ENCODE measurements at regions not wholly inside any gene's neighbourhood (a gene's known extent, or its start where the extent isn't known, plus 50 kb on each side); places are given as distances from the start of the nearest gene placed in this dataset.

GRCh38 chr3:193052354-193053045, 134.8 kb upstream of the MB21D2 start (continued):
- TF ChIP-seq ZNF281 (CRISPR knock-in tag; IDR thresholded peaks at IDR 0.05), result no peak

- Mint-ChIP-seq H3K4me1 (peaks cover 13% of the 10 kb centered on the region), H3K36me3 (no peaks in the 10 kb centered on the region), H3K27ac (no peak overlapping the region), H3K4me3 (no peak overlapping the region), H3K9me3 (no peaks in the 10 kb centered on the region), H3K27me3 (ENCODE audit: low read depth) (no peaks in the 10 kb centered on the region)
- POLR2A ChIA-PET, result no interaction called here
- DNase-seq (ENCODE audit: low spot score) (no peak), ATAC-seq (no peak)
- CTCF ChIA-PET, result interaction anchor here (0.6 kb wide), 1 partner anchor 217 kb away, joined by 4 read pairs; no protein-coding TSS in a partner anchor
- TF ChIP-seq ZNF281 (CRISPR knock-in tag; IDR thresholded peaks at IDR 0.05) (no peak), TEAD1 (CRISPR knock-in tag; IDR thresholded peaks at IDR 0.05) (no peak), NFE2L1 (CRISPR knock-in tag; IDR thresholded peaks at IDR 0.05) (no peak), PRRX2 (CRISPR knock-in tag; IDR thresholded peaks at IDR 0.05) (no peak), ZSCAN18 (CRISPR knock-in tag; IDR thresholded peaks at IDR 0.05) (no peak), ARID4B (CRISPR knock-in tag; IDR thresholded peaks at IDR 0.05; ENCODE audit: borderline replicate concordance) (no peak), E2F4 (CRISPR knock-in tag; IDR thresholded peaks at IDR 0.05; ENCODE audit: borderline replicate concordance, low read depth) (no peak), FOXP4 (CRISPR knock-in tag; IDR thresholded peaks at IDR 0.05) (no peak), PREB (CRISPR knock-in tag; IDR thresholded peaks at IDR 0.05; ENCODE audit: borderline replicate concordance) (no peak), SMAD3 (CRISPR knock-in tag; IDR thresholded peaks at IDR 0.05; ENCODE audit: borderline replicate concordance) (no peak), CTCF (IDR thresholded peaks at IDR 0.05) (no peak), ZNF138 (CRISPR knock-in tag; conservative IDR thresholded peaks at IDR 0.05) (no peak), NR3C1 (CRISPR knock-in tag; conservative IDR thresholded peaks at IDR 0.05; ENCODE audit: low read depth) (no peak), EMX1 (CRISPR knock-in tag; IDR thresholded peaks at IDR 0.05) (no peak), TP53 (CRISPR knock-in tag; IDR thresholded peaks at IDR 0.05) (no peak), NR1H2 (CRISPR knock-in tag; IDR thresholded peaks at IDR 0.05) (no peak), HMGA2 (CRISPR knock-in tag; IDR thresholded peaks at IDR 0.05) (no peak)
Measured at GRCh38 chr3:193053046-193053435, 135.4 kb upstream of the MB21D2 start.
